Sigmoid colon (tissue), 4 donors: ENCODE measurements at regions not wholly inside any gene's neighbourhood (a gene's known extent, or its start where the extent isn't known, plus 50 kb on each side); places are given as distances from the start of the nearest gene placed in this dataset.

Experiments used
- CTCF ChIP-seq, 4 experiments: fragments of 450-650 bp in 3 of 4; fragments of 200-600 bp in 1 of 4; IDR thresholded peaks; one replicate each; pipeline ENCODE4 v1.5.1; 2016 to 2019; ENCODE audit warnings: antibody characterized with exemption in 4 of 4, mild to moderate bottlenecking in 3 of 4, moderate library complexity in 2 of 4
- POLR2AphosphoS5 ChIP-seq, 4 donors: sonication (generic); formaldehyde crosslinking; IDR thresholded peaks; one replicate each; pipeline ENCODE4 v1.6.1; 2017; ENCODE audit warnings: antibody characterized with exemption in 4 of 4

GRCh38 chr20:50371878-50372769 lies 138.1 kb upstream of the PTPN1 start:
- TF ChIP-seq CTCF (IDR thresholded peaks at IDR 0.05) (no peak), POLR2AphosphoS5 (IDR thresholded peaks at IDR 0.05) (no peak)
